ENCODE measurements at regions not wholly inside any gene's neighbourhood (a gene's known extent, or its start where the extent isn't known, plus 50 kb on each side); places are given as distances from the start of the nearest gene placed in this dataset.

DNA sequence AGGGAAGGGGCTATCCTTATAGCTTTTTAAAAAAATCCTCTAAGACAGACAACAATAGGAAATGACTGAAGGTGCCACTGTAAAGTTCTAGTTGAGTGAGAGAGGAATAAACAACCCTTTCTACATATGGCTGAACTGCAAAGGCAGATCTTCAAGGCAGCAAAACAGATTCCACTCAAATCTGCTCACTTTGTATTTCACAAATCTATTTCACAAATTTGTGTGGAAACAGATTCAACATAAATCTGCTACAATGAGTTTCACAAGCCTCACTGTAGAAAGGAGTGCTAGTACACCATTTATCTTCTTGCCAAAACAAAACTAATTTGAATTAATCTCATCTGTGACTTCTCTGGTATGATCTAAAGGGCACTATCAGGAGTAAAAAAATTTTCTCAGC, 451.3 kb downstream of the PLA2G4A start:
- Histone ChIP-seq H2AFZ (no peak overlapping the region), H3K79me2 (ENCODE audit: insufficient read depth) (no peaks in the 10 kb centered on the region), H4K20me1 (ENCODE audit: insufficient read depth) (no peaks in the 10 kb centered on the region), H3K9me2 (ENCODE audit: insufficient read depth) (no peaks in the 10 kb centered on the region), H3K4me2 (ENCODE audit: unreplicated experiment) (no peak overlapping the region), H3K9ac (no peak overlapping the region), H3K9me3 (ENCODE audit: low read depth) (no peaks in the 10 kb centered on the region), H3K4me1 (ENCODE audit: insufficient read depth) (no peaks in the 10 kb centered on the region), H3K4me3 (no peak overlapping the region), H3K27ac (no peak overlapping the region), H3K27me3 (replicated peaks; ENCODE audit: insufficient read depth) (no peaks in the 10 kb centered on the region), H3F3A (ENCODE audit: insufficient read depth) (no peaks in the 10 kb centered on the region), H3K36me3 (ENCODE audit: low read depth) (no peaks in the 10 kb centered on the region)
- in situ Hi-C loops (cut with MboI): no loop called here
- TF ChIP-seq EZH2 (IDR thresholded peaks at IDR 0.05; ENCODE audit: insufficient read depth, poor library complexity, severe bottlenecking) (no peak), EZH2phosphoT487 (IDR thresholded peaks at IDR 0.05; ENCODE audit: insufficient read depth, low read depth) (no peak)
- no peak for DNase-seq

DNA sequence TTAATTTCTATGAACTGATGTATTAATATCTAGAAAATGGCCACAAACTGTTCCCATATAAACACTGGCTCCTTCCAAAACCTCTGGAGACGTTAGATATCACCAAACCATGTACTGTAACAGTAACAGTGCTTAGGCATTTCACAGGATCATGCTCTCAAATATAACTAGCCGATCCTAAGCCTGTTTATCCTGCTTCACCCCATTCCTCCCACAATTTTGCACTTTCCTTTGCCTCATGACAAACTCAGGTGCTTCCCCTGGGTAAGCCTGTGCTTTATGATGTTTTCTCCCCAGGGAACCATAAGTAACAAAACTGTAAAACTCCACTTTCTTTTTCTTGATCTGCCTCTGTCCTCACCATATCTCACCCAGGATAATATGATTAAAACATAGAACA, 452.3 kb downstream of the PLA2G4A start:
- no peaks in the 10 kb centered on the region for H3K79me2 ChIP-seq (ENCODE audit: insufficient read depth)
- no peak overlapping the region for H3K4me3 ChIP-seq
- H4K20me1 ChIP-seq (ENCODE audit: insufficient read depth): no peaks in the 10 kb centered on the region
- no peaks in the 10 kb centered on the region for H3F3A ChIP-seq (ENCODE audit: insufficient read depth)
- no peaks in the 10 kb centered on the region for H3K27me3 ChIP-seq (replicated peaks; ENCODE audit: insufficient read depth)
- no peak overlapping the region for H3K27ac ChIP-seq
- H3K4me1 ChIP-seq (ENCODE audit: insufficient read depth): no peaks in the 10 kb centered on the region
- TF ChIP-seq EZH2phosphoT487 (IDR thresholded peaks at IDR 0.05; ENCODE audit: insufficient read depth, low read depth) (no peak), EZH2 (IDR thresholded peaks at IDR 0.05; ENCODE audit: insufficient read depth, poor library complexity, severe bottlenecking) (no peak)
- H3K36me3 ChIP-seq (ENCODE audit: low read depth): no peaks in the 10 kb centered on the region
- H3K9ac ChIP-seq: no peak overlapping the region
- H3K4me2 ChIP-seq (ENCODE audit: unreplicated experiment): no peak overlapping the region
- WGBS, 2 experiments (ENCODE audit: low coverage in 1 of 2, low lambda C conversion rate in 2 of 2, missing lambda C conversion rate in 2 of 2): 85 to 97% methylated on average over 2 of the region's 2 CpGs
- no peaks in the 10 kb centered on the region for H3K9me2 ChIP-seq (ENCODE audit: insufficient read depth)
- H2AFZ ChIP-seq: no peak overlapping the region
- DNase-seq: no peak
- H3K9me3 ChIP-seq (ENCODE audit: low read depth): no peaks in the 10 kb centered on the region
- in situ Hi-C loops (cut with MboI): no loop called here

DNA sequence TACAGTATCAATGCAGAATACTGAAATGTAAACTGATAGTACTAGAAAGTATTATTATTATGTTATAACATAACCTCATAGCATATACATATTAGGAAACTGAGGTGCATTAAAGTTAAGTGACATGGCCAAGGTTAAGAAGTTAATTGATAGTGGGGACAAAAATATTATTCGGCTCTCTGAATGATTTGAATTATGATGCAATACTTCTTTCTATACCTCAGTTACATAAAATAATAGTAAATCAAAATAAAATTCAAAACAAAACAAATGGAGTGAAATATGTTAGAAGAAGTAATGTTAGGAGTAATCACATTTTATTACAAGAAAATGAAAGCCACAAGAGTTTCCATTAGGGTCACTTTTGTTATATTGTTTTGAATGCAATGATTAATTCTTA, 455.2 kb downstream of the PLA2G4A start:
- H3F3A ChIP-seq (ENCODE audit: insufficient read depth): no peaks in the 10 kb centered on the region
- H4K20me1 ChIP-seq (ENCODE audit: insufficient read depth): no peaks in the 10 kb centered on the region
- 92 to 100% methylated on average over 1 of the region's 1 CpG for WGBS, 2 experiments (ENCODE audit: low coverage in 1 of 2, low lambda C conversion rate in 2 of 2, missing lambda C conversion rate in 2 of 2)
- H2AFZ ChIP-seq: no peak overlapping the region
- no peaks in the 10 kb centered on the region for H3K9me3 ChIP-seq (ENCODE audit: low read depth)
- no peaks in the 10 kb centered on the region for H3K36me3 ChIP-seq (ENCODE audit: low read depth)
- no peak for TF ChIP-seq EZH2 (IDR thresholded peaks at IDR 0.05; ENCODE audit: insufficient read depth, poor library complexity, severe bottlenecking)
- TF ChIP-seq EZH2phosphoT487 (IDR thresholded peaks at IDR 0.05; ENCODE audit: insufficient read depth, low read depth): no peak
- H3K4me3 ChIP-seq: no peak overlapping the region
- H3K27me3 ChIP-seq (replicated peaks; ENCODE audit: insufficient read depth): no peaks in the 10 kb centered on the region
- in situ Hi-C loops (cut with MboI): no loop called here
- no peak overlapping the region for H3K9ac ChIP-seq
- no peaks in the 10 kb centered on the region for H3K9me2 ChIP-seq (ENCODE audit: insufficient read depth)
- no peak for DNase-seq
- no peak overlapping the region for H3K4me2 ChIP-seq (ENCODE audit: unreplicated experiment)
- H3K27ac ChIP-seq: no peak overlapping the region
- H3K4me1 ChIP-seq (ENCODE audit: insufficient read depth): no peaks in the 10 kb centered on the region
- H3K79me2 ChIP-seq (ENCODE audit: insufficient read depth): no peaks in the 10 kb centered on the region

DNA sequence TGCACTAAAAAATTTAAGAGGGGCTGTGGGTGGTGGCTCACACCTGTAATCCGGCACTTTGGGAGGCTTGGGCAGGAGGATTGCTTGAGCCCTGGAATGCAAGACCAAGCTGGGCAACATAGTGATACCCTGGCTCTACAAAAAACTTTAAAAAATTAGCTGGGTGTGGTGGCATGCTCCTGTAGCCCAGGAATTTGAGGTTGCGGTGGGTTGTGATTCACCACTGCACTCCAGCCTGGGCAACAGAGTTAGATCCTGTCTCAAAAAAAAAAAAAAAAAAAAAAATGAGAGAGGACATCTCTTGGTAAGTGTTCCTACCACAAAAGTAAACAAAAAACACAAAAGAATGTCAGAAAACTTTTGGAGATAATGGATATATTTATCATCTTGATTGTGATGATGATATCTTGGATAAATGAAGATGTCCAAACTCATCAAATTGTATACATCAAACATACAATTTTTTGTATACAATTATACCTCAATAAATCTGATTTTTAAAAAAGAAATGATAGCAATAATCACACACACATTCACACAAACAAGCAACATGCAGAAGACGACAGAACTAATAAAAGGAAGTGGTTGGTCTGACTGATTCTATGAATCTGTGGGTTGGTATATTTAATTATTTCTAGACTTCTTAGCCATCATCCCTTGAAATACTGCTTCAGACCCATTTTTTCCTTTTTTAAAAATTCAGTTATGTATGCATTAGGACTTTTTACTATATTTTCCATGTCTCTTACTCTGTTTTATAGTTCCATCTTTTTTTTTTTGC, 465.9 kb downstream of the PLA2G4A start:
- Histone ChIP-seq H3K4me2 (ENCODE audit: unreplicated experiment) (no peak overlapping the region), H3K9me3 (ENCODE audit: low read depth) (no peaks in the 10 kb centered on the region), H3K27ac (no peak overlapping the region), H3K27me3 (replicated peaks; ENCODE audit: insufficient read depth) (no peaks in the 10 kb centered on the region), H2AFZ (no peak overlapping the region), H3K4me3 (no peak overlapping the region), H3K79me2 (ENCODE audit: insufficient read depth) (no peaks in the 10 kb centered on the region), H3K9me2 (ENCODE audit: insufficient read depth) (no peaks in the 10 kb centered on the region), H4K20me1 (ENCODE audit: insufficient read depth) (no peaks in the 10 kb centered on the region), H3K36me3 (ENCODE audit: low read depth) (no peaks in the 10 kb centered on the region), H3K9ac (no peak overlapping the region), H3F3A (ENCODE audit: insufficient read depth) (no peaks in the 10 kb centered on the region), H3K4me1 (ENCODE audit: insufficient read depth) (no peaks in the 10 kb centered on the region)
- WGBS, 2 experiments (ENCODE audit: low coverage in 1 of 2, low lambda C conversion rate in 2 of 2, missing lambda C conversion rate in 2 of 2): 80 to 83% methylated on average over 3 of the region's 3 CpGs
- no peak for TF ChIP-seq EZH2phosphoT487 (IDR thresholded peaks at IDR 0.05; ENCODE audit: insufficient read depth, low read depth)
- no peak for TF ChIP-seq EZH2 (IDR thresholded peaks at IDR 0.05; ENCODE audit: insufficient read depth, poor library complexity, severe bottlenecking)
- DNase-seq: no peak
- in situ Hi-C loops (cut with MboI): no loop called here

GRCh38 chr1:187300081-187300480, 471.3 kb downstream of the PLA2G4A start:
- H3K4me1 ChIP-seq (ENCODE audit: insufficient read depth): no peaks in the 10 kb centered on the region
- no peaks in the 10 kb centered on the region for H3K79me2 ChIP-seq (ENCODE audit: insufficient read depth)
- no peaks in the 10 kb centered on the region for H3K9me2 ChIP-seq (ENCODE audit: insufficient read depth)
- H3K4me3 ChIP-seq: no peak overlapping the region
- TF ChIP-seq EZH2phosphoT487 (IDR thresholded peaks at IDR 0.05; ENCODE audit: insufficient read depth, low read depth) (no peak), EZH2 (IDR thresholded peaks at IDR 0.05; ENCODE audit: insufficient read depth, poor library complexity, severe bottlenecking) (no peak)
- no peaks in the 10 kb centered on the region for H3K36me3 ChIP-seq (ENCODE audit: low read depth)
- H3K4me2 ChIP-seq (ENCODE audit: unreplicated experiment): no peak overlapping the region
- DNase-seq: no peak
- H3K27ac ChIP-seq: no peak overlapping the region
- H3F3A ChIP-seq (ENCODE audit: insufficient read depth): no peaks in the 10 kb centered on the region
- H3K27me3 ChIP-seq (replicated peaks; ENCODE audit: insufficient read depth): no peaks in the 10 kb centered on the region
- 63 to 79% methylated on average over 2 of the region's 2 CpGs for WGBS, 2 experiments (ENCODE audit: low coverage in 1 of 2, low lambda C conversion rate in 2 of 2, missing lambda C conversion rate in 2 of 2)
- H2AFZ ChIP-seq: no peak overlapping the region
- in situ Hi-C loops (cut with MboI): no loop called here
- H3K9ac ChIP-seq: no peak overlapping the region
- no peaks in the 10 kb centered on the region for H3K9me3 ChIP-seq (ENCODE audit: low read depth)
- H4K20me1 ChIP-seq (ENCODE audit: insufficient read depth): no peaks in the 10 kb centered on the region
